ENCODE measurements at regions not wholly inside any gene's neighbourhood (a gene's known extent, or its start where the extent isn't known, plus 50 kb on each side); places are given as distances from the start of the nearest gene placed in this dataset.
"Not testable (repeated sequence)": the region's sequence is repeated elsewhere in the genome, so short reads cannot be mapped to it uniquely, and the experiment has no call there.

- DNase-seq (no peak), ATAC-seq (no peak)
- no peaks in the 10 kb centered on the region for H3K4me1 Mint-ChIP-seq
- no peak overlapping the region for H3K27ac Mint-ChIP-seq
- no peaks in the 10 kb centered on the region for H3K9me3 Mint-ChIP-seq
- H3K36me3 Mint-ChIP-seq (ENCODE audit: low read depth) = no peaks in the 10 kb centered on the region
- H3K27me3 Mint-ChIP-seq = peaks cover 6% of the 10 kb centered on the region
- H3K4me3 Mint-ChIP-seq = no peak overlapping the region
Observed at GRCh38 chr16:13835935-13836730, 83.8 kb upstream of the ERCC4 start.

- no peaks in the 10 kb centered on the region for H3K36me3 Mint-ChIP-seq (ENCODE audit: low read depth)
- ATAC-seq = no peak
Observed at GRCh38 chr16:13838401-13839190, 81.4 kb upstream of the ERCC4 start.

DNA sequence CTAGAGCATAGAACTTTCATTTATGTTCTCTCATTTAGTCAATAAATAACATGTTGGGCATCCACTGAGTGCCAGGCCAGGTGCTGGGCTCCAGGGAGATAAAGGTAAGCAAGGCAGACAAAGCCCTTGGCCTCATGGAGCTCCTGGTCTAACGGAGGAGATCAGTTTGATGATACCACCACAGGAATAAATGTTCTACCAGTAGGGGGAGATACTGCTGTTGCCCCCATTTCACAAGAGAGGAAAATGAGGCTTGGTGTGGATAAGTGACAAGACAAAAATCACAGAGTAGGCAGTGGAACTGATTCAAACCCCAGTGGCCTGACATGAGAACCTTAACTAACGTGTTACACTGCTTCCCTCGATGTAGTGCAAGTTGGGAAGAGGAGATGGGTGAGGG, 80.4 kb upstream of the ERCC4 start:
- H3K27ac Mint-ChIP-seq = no peak overlapping the region
- no peak for ATAC-seq
- no peaks in the 10 kb centered on the region for H3K36me3 Mint-ChIP-seq (ENCODE audit: low read depth)
- H3K4me3 Mint-ChIP-seq = no peak overlapping the region
- peaks cover 3% of the 10 kb centered on the region for H3K27me3 Mint-ChIP-seq
- H3K9me3 Mint-ChIP-seq = no peaks in the 10 kb centered on the region
- no peaks in the 10 kb centered on the region for H3K4me1 Mint-ChIP-seq
- DNase-seq = no peak

More at GRCh38 chr16:13838401-13839190, 81.4 kb upstream of the ERCC4 start:
- H3K4me1 Mint-ChIP-seq = no peaks in the 10 kb centered on the region
- H3K9me3 Mint-ChIP-seq = no peaks in the 10 kb centered on the region
- no peak overlapping the region for H3K27ac Mint-ChIP-seq
- H3K4me3 Mint-ChIP-seq = no peak overlapping the region
- no peak for DNase-seq
- H3K27me3 Mint-ChIP-seq = peaks cover 3% of the 10 kb centered on the region

- H3K27me3 Mint-ChIP-seq = peaks cover 9% of the 10 kb centered on the region
Observed at GRCh38 chr16:13845232-13845631, 74.7 kb upstream of the ERCC4 start.

GRCh38 chr16:13848795-13849194, 71.2 kb upstream of the ERCC4 start:
- Mint-ChIP-seq H3K4me3 (no peak overlapping the region), H3K36me3 (ENCODE audit: low read depth) (no peaks in the 10 kb centered on the region), H3K27me3 (peaks cover 10% of the 10 kb centered on the region), H3K9me3 (peaks cover 9% of the 10 kb centered on the region), H3K4me1 (no peaks in the 10 kb centered on the region), H3K27ac (no peak overlapping the region)
- ATAC-seq (no peak), DNase-seq (no peak)

More at GRCh38 chr16:13845232-13845631, 74.7 kb upstream of the ERCC4 start:
- Mint-ChIP-seq H3K4me1 (no peaks in the 10 kb centered on the region), H3K27ac (no peak overlapping the region), H3K4me3 (no peak overlapping the region), H3K36me3 (ENCODE audit: low read depth) (no peaks in the 10 kb centered on the region), H3K9me3 (peaks cover 4% of the 10 kb centered on the region)
- DNase-seq (no peak), ATAC-seq (no peak)

DNA sequence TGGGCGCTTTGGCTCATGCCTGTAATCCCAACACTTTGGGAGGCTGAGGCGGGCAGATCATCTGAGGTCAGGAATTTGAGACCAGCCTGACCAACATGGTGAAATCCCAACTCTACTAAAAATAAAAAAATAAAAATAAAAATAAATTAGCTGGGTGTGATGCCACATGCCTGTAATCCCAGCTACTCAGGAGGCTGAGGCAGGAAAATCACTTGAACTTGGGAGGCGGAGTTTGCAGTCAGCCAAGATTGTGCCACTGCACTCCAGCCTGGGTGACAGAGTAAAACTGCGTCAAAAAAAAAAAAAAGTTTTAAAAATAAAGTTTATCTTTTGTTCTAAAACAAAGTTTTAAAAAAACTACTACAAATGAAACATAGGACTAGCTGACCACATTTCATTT, 69.8 kb upstream of the ERCC4 start:
- not testable (repeated sequence) for H3K9me3 Mint-ChIP-seq; H3K27ac Mint-ChIP-seq; ATAC-seq; H3K36me3 Mint-ChIP-seq (ENCODE audit: low read depth); H3K4me3 Mint-ChIP-seq; H3K27me3 Mint-ChIP-seq; H3K4me1 Mint-ChIP-seq; DNase-seq

DNA sequence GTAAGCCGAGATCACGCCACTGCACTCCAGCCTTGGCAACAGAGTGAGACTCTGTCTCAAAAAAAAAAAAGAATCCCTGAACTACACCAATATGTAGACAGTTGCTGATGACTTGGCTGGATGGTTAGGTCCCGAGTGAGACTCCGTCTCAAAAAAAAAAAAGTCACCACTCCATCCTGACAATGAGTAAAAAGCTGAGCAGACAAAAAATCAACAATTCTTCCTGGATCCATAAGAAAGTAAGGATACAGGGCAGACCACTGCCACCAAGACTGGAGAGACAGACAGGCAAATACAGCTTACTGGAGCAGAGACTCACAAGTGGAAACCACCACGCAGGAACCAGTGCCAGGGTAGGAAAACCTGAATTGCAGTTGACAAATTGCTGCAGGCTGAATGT, 67.1 kb upstream of the ERCC4 start:
- no peak for DNase-seq
- no peak overlapping the region for H3K27ac Mint-ChIP-seq
- H3K27me3 Mint-ChIP-seq = peaks cover 8% of the 10 kb centered on the region
- H3K4me3 Mint-ChIP-seq = no peak overlapping the region
- H3K4me1 Mint-ChIP-seq = no peaks in the 10 kb centered on the region
- ATAC-seq = no peak
- H3K9me3 Mint-ChIP-seq = peaks cover 9% of the 10 kb centered on the region
- H3K36me3 Mint-ChIP-seq (ENCODE audit: low read depth) = no peaks in the 10 kb centered on the region

- DNase-seq (no peak), ATAC-seq (no peak)
- no peak overlapping the region for H3K27ac Mint-ChIP-seq
- no peaks in the 10 kb centered on the region for H3K4me1 Mint-ChIP-seq
- peaks cover 8% of the 10 kb centered on the region for H3K27me3 Mint-ChIP-seq
- no peaks in the 10 kb centered on the region for H3K36me3 Mint-ChIP-seq (ENCODE audit: low read depth)
- peaks cover 2% of the 10 kb centered on the region for H3K9me3 Mint-ChIP-seq
- H3K4me3 Mint-ChIP-seq = no peak overlapping the region
Observed at GRCh38 chr16:13856398-13856797, 63.6 kb upstream of the ERCC4 start.

DNA sequence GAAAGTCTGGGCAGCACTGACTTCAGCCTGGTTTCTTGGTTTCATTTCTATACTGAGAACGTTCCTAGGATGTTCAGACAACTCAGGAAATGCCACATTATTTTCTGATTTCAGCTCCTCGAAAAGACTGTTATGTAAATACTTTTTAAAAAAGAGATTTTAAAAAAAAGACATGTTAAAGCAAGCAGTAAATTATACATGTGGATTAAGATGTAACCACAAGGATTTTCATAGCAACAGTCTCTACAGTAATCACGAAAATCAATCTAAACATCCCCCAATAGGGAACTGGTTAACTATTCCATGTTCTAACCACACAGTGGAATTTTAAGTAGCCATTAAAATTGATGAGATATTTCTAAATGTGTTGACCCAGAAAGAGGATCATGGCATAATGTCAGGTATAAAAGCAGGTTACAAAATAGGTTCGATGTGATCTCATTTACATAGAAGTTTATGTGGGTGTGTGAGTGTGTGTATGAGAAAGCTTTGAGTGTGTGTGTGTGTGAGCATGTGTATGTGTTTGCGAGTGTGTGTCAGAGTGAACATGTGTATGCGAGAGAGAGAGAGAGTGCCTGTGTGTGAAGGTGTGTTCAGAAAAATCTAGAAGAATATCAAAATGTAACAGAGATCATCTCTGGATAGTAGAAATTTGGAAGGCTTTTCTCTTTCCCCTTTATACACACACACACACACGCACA, 63.0 kb upstream of the ERCC4 start:
- DNase-seq = no peak
- H3K36me3 Mint-ChIP-seq (ENCODE audit: low read depth) = no peaks in the 10 kb centered on the region
- no peaks in the 10 kb centered on the region for H3K4me1 Mint-ChIP-seq

DNA sequence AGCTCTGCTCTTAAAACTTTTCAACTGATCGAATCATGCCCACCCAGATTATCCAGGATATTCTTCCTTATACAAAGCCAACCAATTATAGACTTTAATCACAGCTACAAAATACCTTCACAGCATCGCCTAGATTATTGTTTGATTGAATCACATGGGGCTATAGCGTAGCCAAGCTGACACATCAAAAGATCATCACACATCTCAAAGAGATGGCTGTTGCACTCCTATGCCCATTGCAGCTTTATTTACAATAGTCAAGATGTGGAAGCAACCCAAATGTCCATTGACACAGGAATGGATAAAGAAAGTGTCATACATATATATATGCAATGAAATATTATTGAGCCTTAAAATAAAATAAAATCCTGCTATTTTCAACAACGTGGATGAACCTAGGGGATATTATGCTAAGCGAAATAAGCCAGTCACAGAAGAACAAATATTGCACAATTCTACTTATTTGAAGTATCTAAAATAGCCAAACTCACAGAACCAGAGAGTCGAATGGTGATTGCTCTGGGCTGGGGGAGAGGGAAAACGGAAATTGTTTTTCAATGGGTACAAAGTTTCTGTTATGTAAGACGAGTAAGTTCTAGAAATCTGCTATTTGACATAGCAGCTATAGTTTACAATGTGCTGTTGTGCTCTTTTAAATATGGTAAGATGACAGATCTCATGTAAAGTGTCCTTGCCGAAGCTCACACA, 60.9 kb upstream of the ERCC4 start:
- Mint-ChIP-seq H3K9me3 (peaks cover 7% of the 10 kb centered on the region), H3K4me1 (no peaks in the 10 kb centered on the region), H3K36me3 (ENCODE audit: low read depth) (no peaks in the 10 kb centered on the region), H3K4me3 (no peak overlapping the region), H3K27ac (no peak overlapping the region), H3K27me3 (peaks cover 5% of the 10 kb centered on the region)
- DNase-seq (no peak), ATAC-seq (no peak)

More for the DNA sequence above, 63.0 kb upstream of the ERCC4 start:
- no peak overlapping the region for H3K4me3 Mint-ChIP-seq
- H3K9me3 Mint-ChIP-seq = no peaks in the 10 kb centered on the region
- no peak for ATAC-seq
- no peak overlapping the region for H3K27ac Mint-ChIP-seq
- peaks cover 7% of the 10 kb centered on the region for H3K27me3 Mint-ChIP-seq

GRCh38 chr16:13863075-13863765, 56.7 kb upstream of the ERCC4 start:
- DNase-seq = no peak
- H3K9me3 Mint-ChIP-seq = peaks cover 7% of the 10 kb centered on the region
- no peak overlapping the region for H3K4me3 Mint-ChIP-seq
- no peaks in the 10 kb centered on the region for H3K36me3 Mint-ChIP-seq (ENCODE audit: low read depth)
- peaks cover 4% of the 10 kb centered on the region for H3K27me3 Mint-ChIP-seq
- no peak overlapping the region for H3K27ac Mint-ChIP-seq
- ATAC-seq = no peak
- no peaks in the 10 kb centered on the region for H3K4me1 Mint-ChIP-seq

DNA sequence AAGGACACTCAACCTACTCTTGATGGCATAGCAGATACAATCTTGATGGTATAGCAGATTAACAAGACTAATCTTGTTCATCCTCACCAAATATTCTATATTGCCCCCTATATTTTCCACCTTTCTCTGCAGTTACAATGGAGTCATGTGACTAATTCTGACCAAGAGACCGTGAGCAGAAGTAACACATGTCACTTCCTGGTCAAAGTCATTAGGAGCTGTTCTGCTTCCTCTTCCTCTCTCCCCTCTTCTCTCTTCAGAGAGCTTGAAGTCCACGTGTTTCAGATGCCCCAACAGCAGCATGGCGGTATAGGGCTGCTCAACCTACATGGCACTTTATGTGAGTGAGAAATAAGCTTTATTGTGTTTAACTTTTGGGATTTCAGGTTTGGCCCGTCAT, 55.3 kb upstream of the ERCC4 start:
- DNase-seq (no peak), ATAC-seq (no peak)
- H3K27me3 Mint-ChIP-seq = peaks cover 11% of the 10 kb centered on the region
- no peaks in the 10 kb centered on the region for H3K36me3 Mint-ChIP-seq (ENCODE audit: low read depth)
- no peaks in the 10 kb centered on the region for H3K4me1 Mint-ChIP-seq
- no peak overlapping the region for H3K27ac Mint-ChIP-seq
- H3K9me3 Mint-ChIP-seq = peaks cover 7% of the 10 kb centered on the region
- H3K4me3 Mint-ChIP-seq = no peak overlapping the region

- Mint-ChIP-seq H3K4me1 (no peaks in the 10 kb centered on the region), H3K27me3 (peaks cover 17% of the 10 kb centered on the region), H3K27ac (no peak overlapping the region), H3K4me3 (no peak overlapping the region), H3K36me3 (ENCODE audit: low read depth) (no peaks in the 10 kb centered on the region), H3K9me3 (peaks cover 7% of the 10 kb centered on the region)
- ATAC-seq = no peak
- peak; percentile 54 for DNase-seq
Observed at GRCh38 chr16:13866073-13866472, 53.9 kb upstream of the ERCC4 start.

Measured in activated naive CD8-positive, alpha-beta T cell treated with anti-CD3 and anti-CD28 coated beads, Interleukin-2, amount 50 U/mL, for 24 hours (primary cell).